NCI-H345 treated with DMSO at 0.1 percent for 48 hours (cell line): ENCODE measurements at regions not wholly inside any gene's neighbourhood (a gene's known extent, or its start where the extent isn't known, plus 50 kb on each side); places are given as distances from the start of the nearest gene placed in this dataset.
"Not testable (repeated sequence)": the region's sequence is repeated elsewhere in the genome, so short reads cannot be mapped to it uniquely, and the experiment has no call there.

ENCODE experiments used
- DNase-seq: peaks from one replicate; lab custom pipeline; 2025; ENCODE audit not compliant: unreplicated experiment; lab: John Stamatoyannopoulos, UW

- no peak for DNase-seq
Measured at GRCh38 chr2:234569776-234570430, 73.0 kb upstream of the ARL4C start.

GRCh38 chr2:234566622-234567021, 69.7 kb upstream of the ARL4C start:
- no peak for DNase-seq

- DNase-seq, result no peak
Measured at GRCh38 chr2:234565842-234566619, 69.2 kb upstream of the ARL4C start.

- DNase-seq, result no peak
Measured at GRCh38 chr2:234565201-234565600, 68.3 kb upstream of the ARL4C start.

GRCh38 chr2:234564699-234565098, 67.8 kb upstream of the ARL4C start:
- peak; percentile 58 for DNase-seq

- DNase-seq, result no peak
Measured at GRCh38 chr2:234559609-234560008, 62.7 kb upstream of the ARL4C start.

GRCh38 chr2:234558642-234559041, 61.8 kb upstream of the ARL4C start:
- DNase-seq, result no peak

- no peak for DNase-seq
Measured at GRCh38 chr2:234556848-234557573, 60.1 kb upstream of the ARL4C start.

GRCh38 chr2:234555616-234556249, 58.9 kb upstream of the ARL4C start:
- DNase-seq, result no peak

GRCh38 chr2:234555161-234555560, 58.3 kb upstream of the ARL4C start:
- DNase-seq, result no peak

- not testable (repeated sequence) for DNase-seq
Measured at GRCh38 chr2:234553223-234553622, 56.3 kb upstream of the ARL4C start.

GRCh38 chr2:234550511-234551107, 53.7 kb upstream of the ARL4C start:
- DNase-seq, result peak; percentile 80

- no peak for DNase-seq
Measured at GRCh38 chr2:234550056-234550455, 53.2 kb upstream of the ARL4C start.

GRCh38 chr2:234548695-234549420, 52.0 kb upstream of the ARL4C start:
- DNase-seq, result peak; percentile 50

- DNase-seq, result no peak
Measured at GRCh38 chr2:234546770-234547169, 49.9 kb upstream of the ARL4C start.
